Keratinocyte (primary cell): ENCODE measurements at regions not wholly inside any gene's neighbourhood (a gene's known extent, or its start where the extent isn't known, plus 50 kb on each side); places are given as distances from the start of the nearest gene placed in this dataset.

Experiments used
- DNase-seq: peaks from one replicate; pipeline ENCODE4 v3.0.0-alpha.2; 2011; ENCODE audit warnings: low read depth, missing footprints, low spot score
- FAIRE-seq: peaks from 2 replicates; lab custom pipeline; 2011; peaks lifted over from hg19 to GRCh38; lab: Jason Lieb, UNC
- H2AFZ ChIP-seq: 2 replicates; pipeline ENCODE4 v1.6.0; 2012; ENCODE audit warnings: low read length, control low read depth, inconsistent platforms; ENCODE audit not compliant: control insufficient read depth
- H3K27ac ChIP-seq: 2 replicates; pipeline ENCODE4 v1.5.1; 2011; ENCODE audit warnings: low read length; ENCODE audit not compliant: control insufficient read depth, insufficient read depth
- H3K27me3 ChIP-seq: 3 replicates; pipeline ENCODE4 v1.6.0; 2011; ENCODE audit warnings: low read length; ENCODE audit not compliant: control insufficient read depth, insufficient read depth; ENCODE audit errors: extremely low read depth
- H3K36me3 ChIP-seq, 2 experiments: 2 replicates in 1 of 2; 3 replicates in 1 of 2; pipeline ENCODE4 v1.5.1; 2011; ENCODE audit warnings: low read length in 2 of 2, mild to moderate bottlenecking in 1 of 2; ENCODE audit not compliant: control insufficient read depth in 2 of 2, insufficient read depth in 2 of 2; ENCODE audit errors: extremely low read depth in 1 of 2
- H3K4me1 ChIP-seq: 3 replicates; pipeline ENCODE4 v1.5.1; 2011; ENCODE audit warnings: low read length; ENCODE audit not compliant: control insufficient read depth, insufficient read depth; ENCODE audit errors: extremely low read depth
- H3K4me2 ChIP-seq: 3 replicates; pipeline ENCODE4 v1.6.0; 2011; ENCODE audit warnings: low read depth, low read length; ENCODE audit not compliant: control insufficient read depth, insufficient read depth; ENCODE audit errors: extremely low read depth
- H3K4me3 ChIP-seq, 3 experiments: fragments of 200-600 bp in 1 of 3; sonication (generic) in 1 of 3; 2 replicates in 2 of 3; 3 replicates in 1 of 3; pipeline ENCODE4 v1.5.1; 2011 to 2016; ENCODE audit warnings: low read length in 3 of 3, mild to moderate bottlenecking in 3 of 3, control low read depth in 2 of 3, inconsistent platforms in 1 of 3, low read depth in 1 of 3, mixed read lengths in 1 of 3, mixed run types in 1 of 3, moderate library complexity in 1 of 3; ENCODE audit not compliant: control insufficient read depth in 2 of 3, insufficient read depth in 2 of 3; ENCODE audit errors: extremely low read depth in 1 of 3
- H3K79me2 ChIP-seq: 2 replicates; pipeline ENCODE4 v1.6.0; 2012; ENCODE audit warnings: low read length; ENCODE audit not compliant: control insufficient read depth, insufficient read depth
- H3K9ac ChIP-seq: 3 replicates; pipeline ENCODE4 v1.6.0; 2011; ENCODE audit warnings: low read length; ENCODE audit not compliant: control insufficient read depth, insufficient read depth; ENCODE audit errors: extremely low read depth
- H3K9me1 ChIP-seq: 3 replicates; pipeline ENCODE4 v1.6.0; 2011; ENCODE audit warnings: low read length; ENCODE audit not compliant: control insufficient read depth, insufficient read depth; ENCODE audit errors: extremely low read depth
- H3K9me3 ChIP-seq: 2 replicates; pipeline ENCODE4 v1.5.1; 2012; ENCODE audit warnings: low read depth, low read length; ENCODE audit not compliant: control insufficient read depth
- H4K20me1 ChIP-seq: 3 replicates; pipeline ENCODE4 v1.6.0; 2011; ENCODE audit warnings: low read length; ENCODE audit not compliant: control insufficient read depth, insufficient read depth; ENCODE audit errors: extremely low read depth
- EZH2 ChIP-seq: IDR thresholded peaks from one replicate; pipeline ENCODE4 v1.6.1; 2012; ENCODE audit warnings: inconsistent platforms, mild to moderate bottlenecking, low read length, moderate library complexity
- dilution Hi-C: fragments of 300-500 bp; cut with MboI; formaldehyde crosslinking; loops from one replicate; pipeline ENCODE4 v1.7.0; 2020; ENCODE audit warnings: low sequenced_read_pairs; ENCODE audit not compliant: extremely low pct_ligation_motif_present
- TF ChIP-seq, protein P1 (sequence below), 3 experiments: IDR thresholded peaks in 1 of 3; conservative IDR thresholded peaks in 1 of 3; optimal IDR thresholded peaks in 1 of 3; 2 replicates in 2 of 3; 3 replicates in 1 of 3; pipeline versions ENCODE3 to v1.5.1; 2011; ENCODE audit warnings: low read length in 3 of 3, mild to moderate bottlenecking in 3 of 3, moderate library complexity in 2 of 3, control low read depth in 1 of 3, inconsistent platforms in 1 of 3; ENCODE audit not compliant: insufficient read depth in 2 of 3; ENCODE audit errors: extremely low read depth in 1 of 3

DNA sequence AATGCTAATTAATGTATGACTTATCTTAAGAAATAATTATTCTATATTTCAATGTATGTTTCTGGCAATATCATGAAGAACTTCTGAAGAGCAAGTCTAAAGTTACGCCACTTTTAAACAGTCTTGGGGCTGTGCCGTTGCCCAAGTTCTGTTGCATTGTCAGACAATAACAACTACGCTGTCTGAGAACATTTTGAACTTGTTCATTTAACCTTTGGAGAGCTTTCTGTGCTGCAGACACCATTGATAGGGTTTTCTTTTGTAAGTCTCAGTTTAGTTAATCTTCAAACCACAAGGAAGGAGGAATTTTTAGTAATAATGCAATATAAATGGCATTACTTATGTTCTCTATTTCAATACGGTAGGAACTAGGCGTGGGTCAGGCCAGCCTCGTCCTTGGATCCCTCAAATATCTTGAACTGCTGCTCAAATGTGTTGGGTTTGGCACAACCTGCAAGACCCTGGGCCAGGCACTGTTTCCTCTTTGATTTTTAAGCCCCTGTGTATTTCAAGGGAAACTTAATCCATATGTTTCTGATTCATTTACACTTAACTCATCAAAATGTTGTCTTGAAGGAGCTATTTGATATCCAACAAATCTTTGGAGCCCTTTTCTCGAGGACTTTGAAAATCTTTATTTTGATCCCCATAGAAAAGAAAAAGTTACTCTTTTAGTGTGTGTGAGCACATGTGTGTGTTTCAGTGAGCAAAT lies 215.5 kb downstream of the INHBA start:
- Histone ChIP-seq H3K4me1 (no peaks in the 10 kb centered on the region), H3K9me1 (no peaks in the 10 kb centered on the region), H3K36me3 (no peaks in the 10 kb centered on the region), H4K20me1 (no peaks in the 10 kb centered on the region), H3K4me3 (no peak overlapping the region), H3K79me2 (no peaks in the 10 kb centered on the region), H3K9ac (no peak overlapping the region), H3K9me3 (no peaks in the 10 kb centered on the region), H3K4me2 (no peak overlapping the region), H3K27ac (no peak overlapping the region), H3K27me3 (no peaks in the 10 kb centered on the region), H2AFZ (no peak overlapping the region)
- no peak for FAIRE-seq
- no peak for DNase-seq
- dilution Hi-C loops = no loop called here
- no peak for TF ChIP-seq EZH2
- TF ChIP-seq, protein P1, sequence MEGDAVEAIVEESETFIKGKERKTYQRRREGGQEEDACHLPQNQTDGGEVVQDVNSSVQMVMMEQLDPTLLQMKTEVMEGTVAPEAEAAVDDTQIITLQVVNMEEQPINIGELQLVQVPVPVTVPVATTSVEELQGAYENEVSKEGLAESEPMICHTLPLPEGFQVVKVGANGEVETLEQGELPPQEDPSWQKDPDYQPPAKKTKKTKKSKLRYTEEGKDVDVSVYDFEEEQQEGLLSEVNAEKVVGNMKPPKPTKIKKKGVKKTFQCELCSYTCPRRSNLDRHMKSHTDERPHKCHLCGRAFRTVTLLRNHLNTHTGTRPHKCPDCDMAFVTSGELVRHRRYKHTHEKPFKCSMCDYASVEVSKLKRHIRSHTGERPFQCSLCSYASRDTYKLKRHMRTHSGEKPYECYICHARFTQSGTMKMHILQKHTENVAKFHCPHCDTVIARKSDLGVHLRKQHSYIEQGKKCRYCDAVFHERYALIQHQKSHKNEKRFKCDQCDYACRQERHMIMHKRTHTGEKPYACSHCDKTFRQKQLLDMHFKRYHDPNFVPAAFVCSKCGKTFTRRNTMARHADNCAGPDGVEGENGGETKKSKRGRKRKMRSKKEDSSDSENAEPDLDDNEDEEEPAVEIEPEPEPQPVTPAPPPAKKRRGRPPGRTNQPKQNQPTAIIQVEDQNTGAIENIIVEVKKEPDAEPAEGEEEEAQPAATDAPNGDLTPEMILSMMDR (optimal IDR thresholded peaks at IDR 0.05 in 1 of 3, IDR thresholded peaks at IDR 0.05 in 1 of 3, conservative IDR thresholded peaks at IDR 0.05 in 1 of 3; ENCODE audit: extremely low read depth in 1 of 3, insufficient read depth in 2 of 3, low read length in 3 of 3) = no peak

GRCh38 chr7:41481353-41481752 lies 221.5 kb downstream of the INHBA start:
- Histone ChIP-seq H3K9me1 (no peaks in the 10 kb centered on the region), H3K79me2 (no peaks in the 10 kb centered on the region), H3K9ac (no peak overlapping the region), H3K27ac (no peak overlapping the region), H3K27me3 (no peaks in the 10 kb centered on the region), H3K4me2 (no peak overlapping the region), H2AFZ (no peak overlapping the region), H3K4me3 (no peak overlapping the region), H3K36me3 (no peaks in the 10 kb centered on the region), H4K20me1 (no peaks in the 10 kb centered on the region), H3K4me1 (no peaks in the 10 kb centered on the region), H3K9me3 (peaks cover 4% of the 10 kb centered on the region)
- DNase-seq (no peak), FAIRE-seq (no peak)
- TF ChIP-seq, protein P1 (optimal IDR thresholded peaks at IDR 0.05 in 1 of 3, IDR thresholded peaks at IDR 0.05 in 1 of 3, conservative IDR thresholded peaks at IDR 0.05 in 1 of 3; ENCODE audit: extremely low read depth in 1 of 3, insufficient read depth in 2 of 3, low read length in 3 of 3) = no peak
- TF ChIP-seq EZH2 = no peak
- dilution Hi-C loops = no loop called here
